ACHN (cell line): ENCODE measurements at regions not wholly inside any gene's neighbourhood (a gene's known extent, or its start where the extent isn't known, plus 50 kb on each side); places are given as distances from the start of the nearest gene placed in this dataset.

Experiments used
- DNase-seq: peaks from one replicate; pipeline ENCODE4 v3.0.0-alpha.2; 2015
- in situ Hi-C: cut with HindIII; loops from 2 replicates; pipeline ENCODE4 v1.10.0; 2017; ENCODE audit warnings: low sequenced_read_pairs, low pct_ligation_motif_present, low pct_unique_long_range_greater_than_20kb

DNA sequence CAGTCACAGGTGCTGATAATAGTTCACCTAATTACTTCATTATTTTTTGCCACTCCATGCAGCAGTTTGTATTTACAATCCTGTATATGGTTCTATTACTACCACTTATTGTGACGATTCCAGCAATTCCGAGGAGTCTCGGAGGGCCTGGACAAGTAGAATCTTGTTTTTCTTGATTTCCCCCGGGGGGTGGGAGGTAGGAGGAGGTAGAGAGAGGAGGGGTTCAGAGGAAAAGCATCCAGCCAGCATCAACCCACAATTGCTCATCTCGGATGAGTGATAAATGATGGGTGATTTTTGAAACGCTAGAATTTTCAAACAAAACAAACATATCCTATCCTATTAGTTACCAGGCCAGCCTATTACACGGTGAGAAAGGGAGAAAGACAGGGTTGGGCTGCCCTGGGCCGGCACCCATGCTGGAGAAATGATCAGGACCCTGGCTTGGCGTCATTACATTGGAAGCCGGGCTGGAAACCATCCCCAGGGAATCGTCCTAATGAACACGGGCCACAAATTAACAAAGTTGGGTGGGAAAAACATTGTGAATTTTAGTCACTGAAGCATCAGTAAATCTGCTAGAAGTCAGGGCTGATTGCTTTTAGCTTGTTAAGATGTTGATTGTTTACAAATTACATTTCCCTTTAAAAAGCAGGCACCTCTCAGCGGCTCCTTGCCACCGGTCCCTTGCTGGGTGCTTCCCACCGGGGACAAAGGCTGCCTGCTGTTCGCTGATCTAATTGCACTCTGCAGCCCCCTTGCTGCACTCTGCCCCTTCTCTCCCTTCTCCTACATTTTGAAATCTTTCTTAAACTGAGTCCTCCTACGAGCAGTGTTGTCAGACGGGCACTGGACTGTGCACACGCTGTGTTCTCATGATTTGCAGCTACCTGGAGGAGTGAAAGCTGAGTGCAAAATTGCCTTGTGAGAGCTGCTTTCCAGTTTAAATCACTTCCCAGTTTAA lies 95.5 kb downstream of the FAM204A start:
- in situ Hi-C loops = no loop called here
- DNase-seq = no peak

GRCh38 chr10:118243907-118244306 lies 98.2 kb downstream of the FAM204A start:
- in situ Hi-C loops = no loop called here
- DNase-seq = no peak

- in situ Hi-C loops = no loop called here
- peak; percentile 74 for DNase-seq
Measured at GRCh38 chr10:118241229-118242137, 100.6 kb downstream of the FAM204A start.

DNA sequence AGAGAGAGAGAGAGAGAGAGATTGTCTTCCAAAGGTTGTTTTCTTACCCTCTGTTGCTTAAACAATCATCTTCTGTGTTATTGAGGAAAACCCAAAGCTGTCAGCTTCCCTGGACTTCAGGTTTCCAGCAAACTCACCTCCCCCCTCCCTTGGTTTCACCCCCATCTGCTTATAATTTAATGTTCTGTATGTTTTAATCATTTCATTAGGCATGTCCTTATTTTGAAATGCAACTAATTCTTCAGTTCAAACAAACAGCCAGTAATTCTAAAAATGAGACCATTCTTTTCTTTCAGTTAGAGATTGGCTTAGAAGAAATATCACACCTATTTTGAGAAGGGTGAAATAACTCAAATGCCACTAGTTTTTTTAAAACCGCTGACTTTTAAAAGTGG lies 102.9 kb downstream of the FAM204A start:
- in situ Hi-C loops = no loop called here
- no peak for DNase-seq

DNA sequence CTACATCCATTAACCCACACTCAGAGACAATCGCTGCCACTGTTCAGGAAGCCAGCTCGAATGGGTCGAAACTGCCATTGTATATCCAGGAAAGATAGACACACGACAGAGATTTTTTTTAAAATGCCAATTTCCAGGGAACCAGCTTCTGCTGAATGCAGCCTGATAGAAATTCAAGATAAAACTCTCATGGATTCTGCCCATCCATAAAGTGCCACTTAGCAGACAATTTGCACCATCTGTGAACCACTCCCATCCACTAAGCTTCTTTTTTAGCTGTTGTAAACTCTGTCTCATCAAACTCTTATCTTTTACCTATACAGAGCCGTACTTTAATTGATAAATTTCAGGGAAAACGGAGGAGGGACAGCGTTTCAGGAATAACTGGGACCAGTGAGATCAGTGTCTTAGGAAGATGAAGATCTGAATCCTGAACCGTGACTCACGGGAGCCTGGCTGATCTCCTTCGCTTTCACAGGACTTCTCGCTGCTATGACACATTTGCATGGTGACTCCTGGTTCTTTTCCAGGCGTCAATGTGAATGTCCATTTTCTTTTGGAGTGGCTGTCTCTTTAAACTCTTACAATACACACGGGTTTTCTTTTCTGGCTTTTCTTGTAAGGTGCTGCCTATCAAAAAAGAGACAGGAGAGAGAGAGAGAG lies 103.4 kb downstream of the FAM204A start:
- in situ Hi-C loops = no loop called here

GRCh38 chr10:118237930-118238329 lies 104.2 kb downstream of the FAM204A start:
- no peak for DNase-seq
- in situ Hi-C loops = no loop called here

More for the DNA sequence above, 103.4 kb downstream of the FAM204A start:
- peak; percentile 8 for DNase-seq

- no peak for DNase-seq
- in situ Hi-C loops = no loop called here
Measured at GRCh38 chr10:118234683-118235082, 107.4 kb downstream of the FAM204A start.

DNA sequence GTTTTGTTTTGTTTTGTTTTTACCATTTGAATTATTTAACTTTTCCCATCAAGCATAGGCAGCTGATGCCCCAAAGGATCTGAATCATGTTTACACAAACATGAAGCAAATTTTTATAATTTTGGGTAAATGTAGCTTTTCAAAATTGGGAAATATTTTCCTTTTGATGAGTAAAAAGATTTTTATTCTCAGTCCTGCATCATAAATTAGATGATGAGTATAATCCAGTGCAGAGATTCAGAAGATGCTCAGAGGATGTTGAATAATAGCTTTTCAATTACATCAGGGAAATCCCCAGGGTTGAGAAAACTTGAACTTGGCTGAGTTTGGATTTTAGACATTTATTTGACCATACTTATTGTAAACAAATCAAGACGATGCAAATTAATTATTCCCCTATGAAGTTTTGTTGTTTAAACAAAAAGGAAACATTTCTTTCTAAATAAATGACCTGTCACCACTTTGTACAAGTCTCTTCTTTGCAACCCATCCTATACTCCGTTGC lies 121.7 kb downstream of the FAM204A start:
- in situ Hi-C loops = no loop called here
- DNase-seq = no peak

DNA sequence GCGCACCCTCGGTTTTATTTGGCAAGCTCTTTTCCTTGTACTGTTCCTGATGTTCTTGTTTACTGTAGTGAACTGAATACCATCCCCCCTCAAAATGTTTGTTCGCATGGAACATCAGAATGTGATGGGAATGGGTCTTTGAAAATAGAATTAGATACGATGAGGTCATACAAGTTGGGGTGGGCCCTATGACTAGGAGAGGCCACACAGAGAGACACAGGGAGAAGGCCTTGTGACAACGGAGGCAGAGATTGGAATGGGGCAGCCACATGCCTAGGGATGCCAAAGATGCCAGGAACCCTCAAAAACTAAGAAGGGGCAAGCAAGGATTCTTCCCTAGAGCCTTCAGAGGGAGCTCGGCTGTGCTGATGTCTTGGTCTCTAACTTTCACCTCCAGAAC lies 123.6 kb downstream of the FAM204A start:
- no peak for DNase-seq
- in situ Hi-C loops = no loop called here

- in situ Hi-C loops = no loop called here
- DNase-seq = no peak
Measured at GRCh38 chr10:118216571-118217170, 125.5 kb downstream of the FAM204A start.

- in situ Hi-C loops = no loop called here
- no peak for DNase-seq
Measured at GRCh38 chr10:118216020-118216419, 126.1 kb downstream of the FAM204A start.

DNA sequence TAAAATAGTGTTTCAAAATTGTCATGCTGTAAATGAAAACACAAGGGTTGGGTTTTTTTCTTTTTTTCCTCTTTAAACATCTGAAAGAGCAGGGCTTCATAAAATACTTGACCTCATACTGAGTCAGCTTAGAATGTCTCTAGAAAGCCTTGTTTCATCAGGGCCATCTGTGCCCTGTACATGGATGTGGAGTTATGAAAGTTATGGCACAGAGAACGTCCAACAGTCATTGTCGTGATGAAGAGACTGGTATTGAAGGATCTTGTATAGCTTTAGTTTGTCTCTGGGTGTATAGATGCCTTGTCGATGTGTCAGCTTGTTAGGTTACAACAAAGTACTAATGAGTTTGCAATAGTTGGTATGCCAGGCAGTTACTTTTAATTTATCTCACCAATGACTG lies 127.3 kb downstream of the FAM204A start:
- DNase-seq = no peak
- in situ Hi-C loops = no loop called here

- in situ Hi-C loops = no loop called here
- DNase-seq = no peak
Measured at GRCh38 chr10:118213436-118213835, 128.7 kb downstream of the FAM204A start.

DNA sequence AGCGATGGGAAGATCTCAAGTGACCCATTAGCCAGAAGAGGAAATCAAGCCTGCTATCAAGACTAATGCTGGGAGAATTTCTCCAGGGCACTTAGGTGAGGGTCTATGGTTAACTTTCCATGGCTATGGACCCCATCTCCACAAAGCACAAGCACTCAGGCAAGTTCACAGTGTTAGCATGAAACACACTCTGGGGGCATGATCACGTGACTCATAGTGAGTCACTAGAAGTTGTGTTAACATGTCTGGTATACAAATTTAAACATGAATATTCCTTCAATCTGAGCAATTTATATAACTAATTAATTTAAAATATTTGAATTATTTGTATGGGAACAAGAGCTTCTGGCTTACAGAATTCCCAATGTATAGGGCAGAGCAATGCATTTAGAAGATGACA lies 131.8 kb downstream of the FAM204A start:
- no peak for DNase-seq
- in situ Hi-C loops = no loop called here

GRCh38 chr10:118209215-118209614 lies 132.9 kb downstream of the FAM204A start:
- in situ Hi-C loops = no loop called here

DNA sequence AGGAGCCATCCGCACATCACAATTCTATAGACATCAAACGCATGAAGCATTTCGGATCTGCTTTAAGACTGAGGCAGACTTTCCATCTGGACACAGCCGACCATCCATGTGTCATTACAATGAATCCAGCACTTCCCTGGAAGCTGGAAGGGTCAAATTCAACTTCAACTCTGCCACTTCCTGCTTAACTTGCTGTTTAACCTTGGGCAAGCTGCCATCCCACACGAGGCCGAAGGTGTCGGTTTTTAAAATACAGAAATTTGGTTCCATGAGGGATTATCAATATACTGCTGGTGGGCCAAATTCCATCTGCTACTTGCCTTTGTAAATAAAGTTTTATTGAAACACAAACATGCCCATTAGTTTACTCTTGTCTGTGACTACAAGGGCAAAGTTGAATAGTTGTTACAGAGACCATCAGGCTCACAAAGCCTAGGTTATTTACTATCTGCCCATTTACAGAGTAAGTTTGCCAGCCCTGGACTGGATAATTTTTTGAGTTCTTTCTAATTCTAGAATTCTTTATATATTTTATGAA lies 134.6 kb downstream of the FAM204A start:
- in situ Hi-C loops = no loop called here
- DNase-seq = no peak

More at GRCh38 chr10:118209215-118209614, 132.9 kb downstream of the FAM204A start:
- no peak for DNase-seq

DNA sequence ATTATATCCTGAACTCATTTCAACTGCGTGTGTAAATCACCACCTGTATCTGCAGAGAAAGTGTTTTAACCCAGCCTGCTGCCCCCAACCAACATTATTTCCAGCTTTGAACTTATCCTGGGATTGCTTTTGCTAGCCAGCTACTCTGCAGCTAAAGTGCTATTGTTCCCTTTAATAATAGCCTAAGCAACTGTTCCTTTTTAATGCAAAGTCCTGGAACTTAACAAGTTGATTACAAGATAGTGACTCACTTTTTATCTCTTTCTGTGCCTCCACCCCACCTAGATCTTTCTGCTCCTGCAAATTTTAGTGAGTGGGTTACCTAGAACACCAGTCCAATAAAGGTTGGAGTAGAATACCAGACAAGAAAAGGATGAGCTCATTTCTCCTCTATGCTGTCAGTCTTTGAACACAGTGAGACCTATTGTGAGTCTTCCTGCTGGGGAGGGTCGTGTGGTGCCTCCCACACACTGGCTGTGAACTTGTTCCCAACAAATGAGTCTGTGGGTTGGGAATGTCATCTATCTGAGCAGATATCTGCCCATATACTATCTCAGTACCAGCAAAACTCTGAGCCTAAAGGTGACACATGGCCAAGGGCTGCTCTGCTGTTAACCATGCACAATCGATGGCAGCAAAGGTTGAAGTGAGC lies 137.7 kb downstream of the FAM204A start:
- in situ Hi-C loops = no loop called here
- no peak for DNase-seq

DNA sequence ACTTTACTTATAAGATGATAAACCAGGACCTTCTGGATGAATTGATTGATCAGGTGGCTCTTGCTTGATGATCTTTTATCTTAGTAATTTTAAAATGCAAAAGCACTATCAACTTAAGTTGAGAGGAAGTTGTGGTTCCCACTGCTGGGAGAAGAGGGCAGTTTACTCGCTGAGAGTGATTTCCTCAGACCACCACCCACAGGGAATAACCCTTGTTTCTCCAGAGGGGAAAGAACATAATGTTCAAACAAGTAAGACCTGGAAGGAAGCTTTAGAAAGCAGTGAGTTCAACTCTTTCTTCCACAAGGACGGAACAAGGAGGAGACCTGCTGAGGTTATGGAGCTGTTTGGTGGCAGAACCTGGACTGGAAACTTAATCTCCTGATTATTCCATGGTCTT lies 138.7 kb downstream of the FAM204A start:
- DNase-seq = no peak
- in situ Hi-C loops = no loop called here
